Neural crest cell (in vitro differentiated cells): ENCODE measurements at regions not wholly inside any gene's neighbourhood (a gene's known extent, or its start where the extent isn't known, plus 50 kb on each side); places are given as distances from the start of the nearest gene placed in this dataset.

Experiments
- DNase-seq: peaks from one replicate; pipeline ENCODE4 v3.0.0; 2021; ENCODE audit warnings: low read depth, mixed read lengths, low spot score
- H3K27ac Mint-ChIP-seq: one replicate; pipeline ENCODE4 v1.8.0; 2021; ENCODE audit warnings: mild to moderate bottlenecking, mixed read lengths; ENCODE audit not compliant: unreplicated experiment
- H3K27me3 Mint-ChIP-seq: 2 replicates; pipeline ENCODE4 v1.8.0; 2021; ENCODE audit warnings: low read depth, mild to moderate bottlenecking, mixed read lengths
- H3K36me3 Mint-ChIP-seq: 2 replicates; pipeline ENCODE4 v1.8.0; 2021; ENCODE audit warnings: low read depth, mild to moderate bottlenecking, mixed read lengths
- H3K4me1 Mint-ChIP-seq: 2 replicates; pipeline ENCODE4 v1.8.0; 2021; ENCODE audit warnings: mixed read lengths
- H3K4me3 Mint-ChIP-seq: one replicate; pipeline ENCODE4 v1.8.0; 2021; ENCODE audit warnings: mild to moderate bottlenecking, mixed read lengths
- H3K9me3 Mint-ChIP-seq: 2 replicates; pipeline ENCODE4 v1.8.0; 2021; ENCODE audit warnings: mixed read lengths
- TF ChIP-seq, protein P1 (sequence below): fragments of 200-600 bp; sonication (generic); conservative IDR thresholded peaks from 2 replicates; pipeline ENCODE4 v1.5.0; 2021; ENCODE audit warnings: antibody characterized with exemption, mild to moderate bottlenecking

- TF ChIP-seq, protein P1, sequence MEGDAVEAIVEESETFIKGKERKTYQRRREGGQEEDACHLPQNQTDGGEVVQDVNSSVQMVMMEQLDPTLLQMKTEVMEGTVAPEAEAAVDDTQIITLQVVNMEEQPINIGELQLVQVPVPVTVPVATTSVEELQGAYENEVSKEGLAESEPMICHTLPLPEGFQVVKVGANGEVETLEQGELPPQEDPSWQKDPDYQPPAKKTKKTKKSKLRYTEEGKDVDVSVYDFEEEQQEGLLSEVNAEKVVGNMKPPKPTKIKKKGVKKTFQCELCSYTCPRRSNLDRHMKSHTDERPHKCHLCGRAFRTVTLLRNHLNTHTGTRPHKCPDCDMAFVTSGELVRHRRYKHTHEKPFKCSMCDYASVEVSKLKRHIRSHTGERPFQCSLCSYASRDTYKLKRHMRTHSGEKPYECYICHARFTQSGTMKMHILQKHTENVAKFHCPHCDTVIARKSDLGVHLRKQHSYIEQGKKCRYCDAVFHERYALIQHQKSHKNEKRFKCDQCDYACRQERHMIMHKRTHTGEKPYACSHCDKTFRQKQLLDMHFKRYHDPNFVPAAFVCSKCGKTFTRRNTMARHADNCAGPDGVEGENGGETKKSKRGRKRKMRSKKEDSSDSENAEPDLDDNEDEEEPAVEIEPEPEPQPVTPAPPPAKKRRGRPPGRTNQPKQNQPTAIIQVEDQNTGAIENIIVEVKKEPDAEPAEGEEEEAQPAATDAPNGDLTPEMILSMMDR, result no peak
- Mint-ChIP-seq H3K4me3 (no peak overlapping the region), H3K4me1 (no peaks in the 10 kb centered on the region), H3K27me3 (no peaks in the 10 kb centered on the region), H3K36me3 (no peaks in the 10 kb centered on the region), H3K9me3 (peaks cover 8% of the 10 kb centered on the region), H3K27ac (no peak overlapping the region)
- no peak for DNase-seq
These were observed 145.6 kb upstream of the GATB start for GRCh38 chr4:151906438-151906837.

- no peak overlapping the region for H3K27ac Mint-ChIP-seq
These were observed 144.4 kb upstream of the GATB start for GRCh38 chr4:151905197-151905596.

GRCh38 chr4:151901631-151902030 lies 140.8 kb upstream of the GATB start:
- H3K4me3 Mint-ChIP-seq, result no peak overlapping the region
- H3K27ac Mint-ChIP-seq, result no peak overlapping the region
- TF ChIP-seq, protein P1, result no peak
- H3K27me3 Mint-ChIP-seq, result no peaks in the 10 kb centered on the region
- H3K4me1 Mint-ChIP-seq, result no peaks in the 10 kb centered on the region
- peaks cover 10% of the 10 kb centered on the region for H3K9me3 Mint-ChIP-seq
- H3K36me3 Mint-ChIP-seq, result no peaks in the 10 kb centered on the region
- DNase-seq, result no peak

More at GRCh38 chr4:151905197-151905596, 144.4 kb upstream of the GATB start:
- Mint-ChIP-seq H3K27me3 (no peaks in the 10 kb centered on the region), H3K9me3 (peaks cover 10% of the 10 kb centered on the region), H3K4me1 (no peaks in the 10 kb centered on the region), H3K4me3 (no peak overlapping the region), H3K36me3 (no peaks in the 10 kb centered on the region)
- TF ChIP-seq, protein P1, result no peak
- DNase-seq, result no peak

DNA sequence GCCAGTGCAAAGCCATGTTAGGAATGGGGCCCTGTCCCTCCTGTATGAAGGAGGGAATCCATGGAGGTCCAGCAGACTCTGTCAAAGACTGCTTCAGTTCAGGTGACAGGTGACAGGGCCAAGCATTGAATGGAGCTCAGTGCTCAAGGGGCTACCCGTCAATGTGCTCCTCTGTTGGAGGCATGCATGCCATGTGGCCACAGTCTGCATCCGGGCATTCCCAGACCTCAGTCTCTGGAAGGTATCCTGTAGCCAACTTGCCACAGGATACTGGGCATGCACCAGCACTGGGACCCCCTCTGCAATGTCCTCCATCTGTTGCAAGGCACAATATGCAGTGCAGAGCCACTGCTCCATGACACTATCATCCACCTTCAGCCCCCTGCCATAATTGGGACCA lies 136.1 kb upstream of the GATB start:
- Mint-ChIP-seq H3K4me1 (no peaks in the 10 kb centered on the region), H3K36me3 (no peaks in the 10 kb centered on the region), H3K27me3 (no peaks in the 10 kb centered on the region), H3K27ac (no peak overlapping the region), H3K9me3 (peaks cover 6% of the 10 kb centered on the region), H3K4me3 (no peak overlapping the region)
- no peak for DNase-seq
- TF ChIP-seq, protein P1, result no peak

GRCh38 chr4:151895671-151896070 lies 134.9 kb upstream of the GATB start:
- no peak overlapping the region for H3K4me3 Mint-ChIP-seq

More at GRCh38 chr4:151895671-151896070, 134.9 kb upstream of the GATB start:
- TF ChIP-seq, protein P1, result no peak
- Mint-ChIP-seq H3K27ac (no peak overlapping the region), H3K9me3 (no peaks in the 10 kb centered on the region), H3K4me1 (no peaks in the 10 kb centered on the region), H3K27me3 (no peaks in the 10 kb centered on the region), H3K36me3 (no peaks in the 10 kb centered on the region)
- no peak for DNase-seq
